HepG2 (cell line): ENCODE measurements at regions not wholly inside any gene's neighbourhood (a gene's known extent, or its start where the extent isn't known, plus 50 kb on each side); places are given as distances from the start of the nearest gene placed in this dataset.
"Not testable (repeated sequence)": the region's sequence is repeated elsewhere in the genome, so short reads cannot be mapped to it uniquely, and the experiment has no call there.

Experiments
- ATAC-seq: fragments of 200-7000 bp; cut with Tn5 transposase; 3 replicates; pipeline ENCODE4 v1.9.1; 2020; ENCODE audit warnings: mild to moderate bottlenecking, moderate library complexity
- BruUV-seq: library from RNA; stranded (reverse); fragments of 400-500 nt; replicated peaks from 2 replicates; lab custom pipeline; 2021; lab: Mats Ljungman, UMichigan
- CTCF ChIA-PET: fragments of 300-600 bp; formaldehyde crosslinking; extraction: SDS; loops from one replicate; lab custom pipeline; 2021; ENCODE audit warnings: low total read pairs, inconsistent platforms, low intra/inter-chr PET ratio; lab: Yijun Ruan, JAX
- POLR2A ChIA-PET: fragments of 350-600 bp; sonication (Branson Sonifier 250); formaldehyde crosslinking; loops from one replicate; lab custom pipeline; 2020; ENCODE audit warnings: antibody characterized with exemption, inconsistent platforms; lab: Yijun Ruan, JAX
- DNase-seq: peaks from one replicate; pipeline ENCODE4 v3.0.0-alpha.2; 2015; ENCODE audit warnings: low spot score
- FAIRE-seq: peaks from 3 replicates; lab custom pipeline; 2011; peaks lifted over from hg19 to GRCh38; lab: Jason Lieb, UNC
- H2AFZ ChIP-seq: one replicate; pipeline ENCODE4 v1.6.1; 2011; ENCODE audit warnings: low read length, inconsistent platforms
- H3K27ac ChIP-seq: fragments of 300-600 bp; 3 replicates; pipeline ENCODE4 v1.8.0; 2011; ENCODE audit warnings: mixed run types, mild to moderate bottlenecking, mixed read lengths, low read length, inconsistent platforms; ENCODE audit not compliant: insufficient read depth; ENCODE audit errors: extremely low read length
- H3K27me3 ChIP-seq, 2 experiments: fragments of 200-600 bp in 1 of 2; 2 replicates in 1 of 2; 3 replicates in 1 of 2; pipeline versions ENCODE4 v1.6.0 to v1.8.0; 2011; ENCODE audit warnings: low read length in 2 of 2, mild to moderate bottlenecking in 2 of 2, moderate library complexity in 2 of 2, inconsistent platforms in 1 of 2; ENCODE audit not compliant: insufficient read depth in 2 of 2, control insufficient read depth in 1 of 2
- H3K36me3 ChIP-seq, 2 experiments: fragments of 200-600 bp in 1 of 2; replicated peaks in 1 of 2; 2 replicates in 1 of 2; 3 replicates in 1 of 2; pipeline versions ENCODE4 v1.5.1 to v1.8.0; 2011; ENCODE audit warnings: low read length in 2 of 2, inconsistent platforms in 1 of 2; ENCODE audit not compliant: insufficient read depth in 2 of 2, control insufficient read depth in 1 of 2
- H3K4me1 ChIP-seq: 2 replicates; pipeline ENCODE4 v1.5.1; 2012; ENCODE audit warnings: low read length, inconsistent platforms; ENCODE audit not compliant: insufficient read depth
- H3K4me2 ChIP-seq: 2 replicates; pipeline ENCODE4 v1.6.0; 2011; ENCODE audit warnings: low read depth, low read length, inconsistent platforms
- H3K4me3 ChIP-seq, 3 experiments: fragments of 200-600 bp in 1 of 3; sonication (generic), shearing (Covaris generic) in 1 of 3; replicated peaks in 1 of 3; 2 replicates each; pipeline ENCODE4 v1.5.1; 2011 to 2016; ENCODE audit warnings: low read length in 3 of 3, inconsistent platforms in 2 of 3, low read depth in 2 of 3, mild to moderate bottlenecking in 2 of 3, control low read depth in 1 of 3, mixed read lengths in 1 of 3; ENCODE audit not compliant: insufficient read depth in 1 of 3
- H3K79me2 ChIP-seq: one replicate; pipeline ENCODE4 v1.6.1; 2011; ENCODE audit warnings: low read length, inconsistent platforms; ENCODE audit not compliant: insufficient read depth
- H3K9ac ChIP-seq: 2 replicates; pipeline ENCODE4 v1.6.0; 2011; ENCODE audit warnings: mild to moderate bottlenecking, low read depth, low read length, inconsistent platforms; ENCODE audit not compliant: insufficient read depth
- H3K9me3 ChIP-seq: 2 replicates; pipeline ENCODE4 v1.5.1; 2012; ENCODE audit warnings: mild to moderate bottlenecking, low read length
- H4K20me1 ChIP-seq: 2 replicates; pipeline ENCODE4 v1.6.0; 2011; ENCODE audit warnings: inconsistent platforms, mild to moderate bottlenecking, low read length, moderate library complexity; ENCODE audit not compliant: insufficient read depth
- WGBS: methylation state at CpG from one replicate; pipeline ENCODE4 v1.1.6; 2017; ENCODE audit warnings: low lambda C conversion rate; 5-methylcytosine and 5-hydroxymethylcytosine counted together
- in situ Hi-C: cut with HindIII; loops from 2 replicates; pipeline ENCODE4 v1.10.0; 2017; ENCODE audit warnings: low pct_unique_long_range_greater_than_20kb; ENCODE audit not compliant: extremely low pct_ligation_motif_present
- intact Hi-C: fragments of 100-400 bp; cut with micrococcal nuclease; formaldehyde crosslinking; loops from one replicate; pipeline ENCODE4 v1.10.0; 2022; ENCODE audit not compliant: unreplicated experiment
- TF ChIP-seq, protein P1 (sequence below): sonication (generic); formaldehyde crosslinking; IDR thresholded peaks from 2 replicates; pipeline ENCODE4 v1.9.0; 2021; ENCODE audit warnings: mild to moderate bottlenecking, missing genetic modification reagents

DNA sequence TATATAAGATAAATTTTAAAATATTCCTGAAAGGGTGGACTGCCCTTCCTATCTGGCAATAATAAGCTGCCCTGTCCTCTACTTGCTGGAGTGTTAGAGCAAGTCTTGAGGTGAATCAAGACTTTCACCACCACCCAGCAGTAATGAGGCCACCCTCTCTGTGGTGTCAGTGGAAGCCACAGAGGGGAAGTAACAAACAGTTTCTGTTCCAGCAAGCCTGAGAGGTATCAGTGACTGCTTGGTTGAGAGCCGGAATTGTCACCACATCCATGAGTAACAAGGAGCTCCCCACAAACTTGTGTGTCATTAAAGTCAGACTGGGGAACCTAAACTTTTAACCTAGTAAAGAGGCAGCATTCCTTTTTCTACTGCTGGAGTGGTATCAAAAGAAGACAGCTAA is 532.7 kb upstream of the SPRY2 start (continued):
- TF ChIP-seq, protein P1, sequence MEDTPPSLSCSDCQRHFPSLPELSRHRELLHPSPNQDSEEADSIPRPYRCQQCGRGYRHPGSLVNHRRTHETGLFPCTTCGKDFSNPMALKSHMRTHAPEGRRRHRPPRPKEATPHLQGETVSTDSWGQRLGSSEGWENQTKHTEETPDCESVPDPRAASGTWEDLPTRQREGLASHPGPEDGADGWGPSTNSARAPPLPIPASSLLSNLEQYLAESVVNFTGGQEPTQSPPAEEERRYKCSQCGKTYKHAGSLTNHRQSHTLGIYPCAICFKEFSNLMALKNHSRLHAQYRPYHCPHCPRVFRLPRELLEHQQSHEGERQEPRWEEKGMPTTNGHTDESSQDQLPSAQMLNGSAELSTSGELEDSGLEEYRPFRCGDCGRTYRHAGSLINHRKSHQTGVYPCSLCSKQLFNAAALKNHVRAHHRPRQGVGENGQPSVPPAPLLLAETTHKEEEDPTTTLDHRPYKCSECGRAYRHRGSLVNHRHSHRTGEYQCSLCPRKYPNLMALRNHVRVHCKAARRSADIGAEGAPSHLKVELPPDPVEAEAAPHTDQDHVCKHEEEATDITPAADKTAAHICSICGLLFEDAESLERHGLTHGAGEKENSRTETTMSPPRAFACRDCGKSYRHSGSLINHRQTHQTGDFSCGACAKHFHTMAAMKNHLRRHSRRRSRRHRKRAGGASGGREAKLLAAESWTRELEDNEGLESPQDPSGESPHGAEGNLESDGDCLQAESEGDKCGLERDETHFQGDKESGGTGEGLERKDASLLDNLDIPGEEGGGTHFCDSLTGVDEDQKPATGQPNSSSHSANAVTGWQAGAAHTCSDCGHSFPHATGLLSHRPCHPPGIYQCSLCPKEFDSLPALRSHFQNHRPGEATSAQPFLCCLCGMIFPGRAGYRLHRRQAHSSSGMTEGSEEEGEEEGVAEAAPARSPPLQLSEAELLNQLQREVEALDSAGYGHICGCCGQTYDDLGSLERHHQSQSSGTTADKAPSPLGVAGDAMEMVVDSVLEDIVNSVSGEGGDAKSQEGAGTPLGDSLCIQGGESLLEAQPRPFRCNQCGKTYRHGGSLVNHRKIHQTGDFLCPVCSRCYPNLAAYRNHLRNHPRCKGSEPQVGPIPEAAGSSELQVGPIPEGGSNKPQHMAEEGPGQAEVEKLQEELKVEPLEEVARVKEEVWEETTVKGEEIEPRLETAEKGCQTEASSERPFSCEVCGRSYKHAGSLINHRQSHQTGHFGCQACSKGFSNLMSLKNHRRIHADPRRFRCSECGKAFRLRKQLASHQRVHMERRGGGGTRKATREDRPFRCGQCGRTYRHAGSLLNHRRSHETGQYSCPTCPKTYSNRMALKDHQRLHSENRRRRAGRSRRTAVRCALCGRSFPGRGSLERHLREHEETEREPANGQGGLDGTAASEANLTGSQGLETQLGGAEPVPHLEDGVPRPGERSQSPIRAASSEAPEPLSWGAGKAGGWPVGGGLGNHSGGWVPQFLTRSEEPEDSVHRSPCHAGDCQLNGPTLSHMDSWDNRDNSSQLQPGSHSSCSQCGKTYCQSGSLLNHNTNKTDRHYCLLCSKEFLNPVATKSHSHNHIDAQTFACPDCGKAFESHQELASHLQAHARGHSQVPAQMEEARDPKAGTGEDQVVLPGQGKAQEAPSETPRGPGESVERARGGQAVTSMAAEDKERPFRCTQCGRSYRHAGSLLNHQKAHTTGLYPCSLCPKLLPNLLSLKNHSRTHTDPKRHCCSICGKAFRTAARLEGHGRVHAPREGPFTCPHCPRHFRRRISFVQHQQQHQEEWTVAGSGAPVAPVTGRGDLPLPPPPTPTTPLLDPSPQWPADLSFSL (CRISPR knock-in tag), result no peak

DNA sequence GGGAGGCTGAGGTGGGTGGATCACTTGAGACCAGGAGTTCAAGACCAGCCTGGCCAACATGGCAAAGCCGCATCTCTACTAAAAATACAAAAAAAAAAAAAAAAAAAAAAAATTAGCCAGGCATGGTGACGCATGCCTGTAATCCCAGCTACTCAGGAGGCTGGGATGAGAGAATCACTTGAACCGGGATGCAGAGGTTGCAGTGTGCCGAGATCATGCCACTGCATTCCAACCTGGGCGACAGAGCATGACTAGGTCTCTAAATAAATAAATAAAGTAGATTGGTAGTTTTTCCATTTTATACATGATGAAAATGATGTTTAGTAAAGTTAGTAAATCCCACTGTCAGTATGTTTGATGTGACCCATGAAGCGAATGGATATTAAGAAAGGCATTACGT is 531.0 kb upstream of the SPRY2 start:
- H4K20me1 ChIP-seq, H3K79me2 ChIP-seq, CTCF ChIA-PET, H3K4me2 ChIP-seq, ATAC-seq, FAIRE-seq, in situ Hi-C loops, H3K4me1 ChIP-seq, H3K27ac ChIP-seq, H3K9me3 ChIP-seq, H3K4me3 ChIP-seq, H3K36me3 ChIP-seq, POLR2A ChIA-PET, intact Hi-C loops, H3K9ac ChIP-seq, BruUV-seq, H2AFZ ChIP-seq, H3K27me3 ChIP-seq, DNase-seq: not testable (repeated sequence)
- WGBS, result 49% methylated on average over 7 of the region's 7 CpGs
